Neural crest cell (in vitro differentiated cells): ENCODE measurements at regions not wholly inside any gene's neighbourhood (a gene's known extent, or its start where the extent isn't known, plus 50 kb on each side); places are given as distances from the start of the nearest gene placed in this dataset.

Source experiments
- DNase-seq: peaks from one replicate; pipeline ENCODE4 v3.0.0; 2021; ENCODE audit warnings: low read depth, mixed read lengths, low spot score
- H3K27ac Mint-ChIP-seq: one replicate; pipeline ENCODE4 v1.8.0; 2021; ENCODE audit warnings: mild to moderate bottlenecking, mixed read lengths; ENCODE audit not compliant: unreplicated experiment
- H3K27me3 Mint-ChIP-seq: 2 replicates; pipeline ENCODE4 v1.8.0; 2021; ENCODE audit warnings: low read depth, mild to moderate bottlenecking, mixed read lengths
- H3K36me3 Mint-ChIP-seq: 2 replicates; pipeline ENCODE4 v1.8.0; 2021; ENCODE audit warnings: low read depth, mild to moderate bottlenecking, mixed read lengths
- H3K4me1 Mint-ChIP-seq: 2 replicates; pipeline ENCODE4 v1.8.0; 2021; ENCODE audit warnings: mixed read lengths
- H3K4me3 Mint-ChIP-seq: one replicate; pipeline ENCODE4 v1.8.0; 2021; ENCODE audit warnings: mild to moderate bottlenecking, mixed read lengths
- H3K9me3 Mint-ChIP-seq: 2 replicates; pipeline ENCODE4 v1.8.0; 2021; ENCODE audit warnings: mixed read lengths
- TF ChIP-seq, protein P1 (sequence below): fragments of 200-600 bp; sonication (generic); conservative IDR thresholded peaks from 2 replicates; pipeline ENCODE4 v1.5.0; 2021; ENCODE audit warnings: antibody characterized with exemption, mild to moderate bottlenecking

GRCh38 chr4:53905941-53906377, 158.4 kb downstream of the CHIC2 start:
- Mint-ChIP-seq H3K4me3 (peak overlapping the region; percentile 50), H3K27ac (no peak overlapping the region), H3K27me3 (peaks cover 35% of the 10 kb centered on the region), H3K9me3 (no peaks in the 10 kb centered on the region), H3K36me3 (no peaks in the 10 kb centered on the region), H3K4me1 (peaks cover 32% of the 10 kb centered on the region)
- no peak for DNase-seq
- TF ChIP-seq, protein P1, sequence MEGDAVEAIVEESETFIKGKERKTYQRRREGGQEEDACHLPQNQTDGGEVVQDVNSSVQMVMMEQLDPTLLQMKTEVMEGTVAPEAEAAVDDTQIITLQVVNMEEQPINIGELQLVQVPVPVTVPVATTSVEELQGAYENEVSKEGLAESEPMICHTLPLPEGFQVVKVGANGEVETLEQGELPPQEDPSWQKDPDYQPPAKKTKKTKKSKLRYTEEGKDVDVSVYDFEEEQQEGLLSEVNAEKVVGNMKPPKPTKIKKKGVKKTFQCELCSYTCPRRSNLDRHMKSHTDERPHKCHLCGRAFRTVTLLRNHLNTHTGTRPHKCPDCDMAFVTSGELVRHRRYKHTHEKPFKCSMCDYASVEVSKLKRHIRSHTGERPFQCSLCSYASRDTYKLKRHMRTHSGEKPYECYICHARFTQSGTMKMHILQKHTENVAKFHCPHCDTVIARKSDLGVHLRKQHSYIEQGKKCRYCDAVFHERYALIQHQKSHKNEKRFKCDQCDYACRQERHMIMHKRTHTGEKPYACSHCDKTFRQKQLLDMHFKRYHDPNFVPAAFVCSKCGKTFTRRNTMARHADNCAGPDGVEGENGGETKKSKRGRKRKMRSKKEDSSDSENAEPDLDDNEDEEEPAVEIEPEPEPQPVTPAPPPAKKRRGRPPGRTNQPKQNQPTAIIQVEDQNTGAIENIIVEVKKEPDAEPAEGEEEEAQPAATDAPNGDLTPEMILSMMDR = no peak

DNA sequence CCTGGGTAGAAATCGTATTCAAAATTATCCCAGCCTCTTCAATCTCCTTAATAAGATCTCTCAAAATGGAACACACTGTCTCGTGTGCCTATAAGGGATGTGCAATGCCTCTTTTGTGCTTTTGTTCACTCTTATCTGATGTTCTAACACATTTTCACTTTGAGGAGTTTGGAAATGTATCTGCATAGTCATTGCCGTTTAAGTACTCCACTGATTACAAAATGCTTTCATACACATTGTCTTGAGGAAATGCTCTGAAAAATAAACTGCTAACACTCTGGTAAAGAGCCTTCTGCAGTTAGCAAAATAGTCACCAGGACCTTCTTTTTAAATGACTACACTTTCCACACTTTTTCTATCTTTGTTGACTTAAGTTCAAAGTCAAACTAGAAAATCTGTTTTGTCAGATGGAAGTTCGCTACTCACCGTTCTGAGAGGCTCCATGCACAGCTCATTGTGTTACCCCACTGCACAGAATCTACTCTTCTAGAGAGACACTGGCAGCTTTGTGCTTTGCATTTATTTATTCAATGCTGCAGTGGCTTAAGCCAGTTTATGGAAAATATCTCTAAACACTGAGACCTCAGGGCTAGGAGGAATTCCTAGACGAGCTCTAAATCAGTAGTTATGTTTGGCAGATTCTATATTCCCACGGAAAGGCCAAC, 159.0 kb downstream of the CHIC2 start:
- Mint-ChIP-seq H3K36me3 (no peaks in the 10 kb centered on the region), H3K9me3 (no peaks in the 10 kb centered on the region)

GRCh38 chr4:53902786-53903185, 161.6 kb downstream of the CHIC2 start:
- no peak overlapping the region for H3K27ac Mint-ChIP-seq
- TF ChIP-seq, protein P1 = no peak
- H3K4me1 Mint-ChIP-seq = peaks cover 23% of the 10 kb centered on the region
- DNase-seq = no peak
- H3K27me3 Mint-ChIP-seq = peaks cover 21% of the 10 kb centered on the region
- no peaks in the 10 kb centered on the region for H3K36me3 Mint-ChIP-seq
- H3K4me3 Mint-ChIP-seq = no peak overlapping the region
- no peaks in the 10 kb centered on the region for H3K9me3 Mint-ChIP-seq

More for the DNA sequence above, 159.0 kb downstream of the CHIC2 start:
- Mint-ChIP-seq H3K4me3 (no peak overlapping the region), H3K27me3 (peaks cover 32% of the 10 kb centered on the region), H3K4me1 (peaks cover 32% of the 10 kb centered on the region), H3K27ac (no peak overlapping the region)
- DNase-seq = no peak
- TF ChIP-seq, protein P1 = no peak

GRCh38 chr4:53900271-53900649, 164.1 kb downstream of the CHIC2 start:
- H3K4me3 Mint-ChIP-seq = no peak overlapping the region
- no peak overlapping the region for H3K27ac Mint-ChIP-seq
- no peaks in the 10 kb centered on the region for H3K9me3 Mint-ChIP-seq
- TF ChIP-seq, protein P1 = no peak
- H3K27me3 Mint-ChIP-seq = peaks cover 4% of the 10 kb centered on the region
- no peaks in the 10 kb centered on the region for H3K36me3 Mint-ChIP-seq
- DNase-seq = no peak
- peaks cover 2% of the 10 kb centered on the region for H3K4me1 Mint-ChIP-seq

DNA sequence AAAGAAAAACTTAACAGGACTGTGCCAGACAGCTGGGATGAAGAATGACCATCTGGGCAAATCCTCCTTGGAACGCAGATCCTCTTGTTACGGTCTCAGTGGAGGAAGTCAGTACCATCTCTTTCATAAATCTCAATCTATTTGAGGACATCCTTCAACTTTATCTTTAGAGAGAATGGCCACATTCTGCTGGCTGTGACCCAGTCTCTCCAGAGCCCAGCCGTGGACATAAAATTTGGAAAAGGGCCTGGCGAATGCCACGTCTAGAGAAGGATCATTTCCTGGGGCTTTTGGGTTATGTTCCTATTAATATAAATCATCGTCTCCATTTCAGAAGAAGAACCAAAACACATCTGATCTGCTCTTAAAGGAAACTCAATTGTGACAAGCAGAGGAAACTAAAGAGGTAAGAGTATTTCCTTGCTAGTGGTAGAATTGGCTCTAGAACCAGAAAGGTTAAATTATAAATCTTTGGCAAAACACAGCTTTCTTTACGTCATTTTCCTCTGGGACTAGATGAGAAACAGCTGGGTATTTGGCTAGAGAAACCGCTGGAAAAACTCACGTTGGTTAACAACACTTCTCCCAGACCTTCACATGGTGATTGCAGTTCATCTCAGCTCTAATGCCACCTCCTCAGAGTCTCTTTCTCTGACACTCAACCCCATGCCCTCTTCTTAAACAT, 164.7 kb downstream of the CHIC2 start:
- TF ChIP-seq, protein P1 = no peak
- H3K27ac Mint-ChIP-seq = no peak overlapping the region
- H3K36me3 Mint-ChIP-seq = no peaks in the 10 kb centered on the region
- peaks cover 4% of the 10 kb centered on the region for H3K27me3 Mint-ChIP-seq
- H3K4me3 Mint-ChIP-seq = no peak overlapping the region
- no peaks in the 10 kb centered on the region for H3K9me3 Mint-ChIP-seq
- DNase-seq = no peak
- no peaks in the 10 kb centered on the region for H3K4me1 Mint-ChIP-seq
